ENCODE measurements at regions not wholly inside any gene's neighbourhood (a gene's known extent, or its start where the extent isn't known, plus 50 kb on each side); places are given as distances from the start of the nearest gene placed in this dataset.

DNA sequence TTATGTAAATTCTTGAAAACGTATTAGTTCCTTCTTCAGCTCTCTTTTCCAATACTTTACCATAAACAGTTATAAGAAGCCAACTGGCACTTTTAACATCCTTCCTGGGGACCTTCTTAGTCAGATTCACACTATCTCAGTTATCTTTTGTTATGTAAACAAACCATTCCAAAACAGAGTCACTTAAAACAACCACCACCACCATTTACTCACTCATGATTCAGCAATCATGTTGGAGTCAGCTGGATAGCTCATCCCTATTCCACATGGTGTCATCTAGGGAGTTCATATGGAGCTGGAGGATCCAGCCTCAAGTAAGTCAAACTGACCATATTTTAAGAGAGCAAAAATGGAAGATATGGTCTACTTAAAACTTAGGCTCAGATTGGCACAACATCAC is 240.3 kb upstream of the IRX3 start (continued):
- TF ChIP-seq, protein P1, sequence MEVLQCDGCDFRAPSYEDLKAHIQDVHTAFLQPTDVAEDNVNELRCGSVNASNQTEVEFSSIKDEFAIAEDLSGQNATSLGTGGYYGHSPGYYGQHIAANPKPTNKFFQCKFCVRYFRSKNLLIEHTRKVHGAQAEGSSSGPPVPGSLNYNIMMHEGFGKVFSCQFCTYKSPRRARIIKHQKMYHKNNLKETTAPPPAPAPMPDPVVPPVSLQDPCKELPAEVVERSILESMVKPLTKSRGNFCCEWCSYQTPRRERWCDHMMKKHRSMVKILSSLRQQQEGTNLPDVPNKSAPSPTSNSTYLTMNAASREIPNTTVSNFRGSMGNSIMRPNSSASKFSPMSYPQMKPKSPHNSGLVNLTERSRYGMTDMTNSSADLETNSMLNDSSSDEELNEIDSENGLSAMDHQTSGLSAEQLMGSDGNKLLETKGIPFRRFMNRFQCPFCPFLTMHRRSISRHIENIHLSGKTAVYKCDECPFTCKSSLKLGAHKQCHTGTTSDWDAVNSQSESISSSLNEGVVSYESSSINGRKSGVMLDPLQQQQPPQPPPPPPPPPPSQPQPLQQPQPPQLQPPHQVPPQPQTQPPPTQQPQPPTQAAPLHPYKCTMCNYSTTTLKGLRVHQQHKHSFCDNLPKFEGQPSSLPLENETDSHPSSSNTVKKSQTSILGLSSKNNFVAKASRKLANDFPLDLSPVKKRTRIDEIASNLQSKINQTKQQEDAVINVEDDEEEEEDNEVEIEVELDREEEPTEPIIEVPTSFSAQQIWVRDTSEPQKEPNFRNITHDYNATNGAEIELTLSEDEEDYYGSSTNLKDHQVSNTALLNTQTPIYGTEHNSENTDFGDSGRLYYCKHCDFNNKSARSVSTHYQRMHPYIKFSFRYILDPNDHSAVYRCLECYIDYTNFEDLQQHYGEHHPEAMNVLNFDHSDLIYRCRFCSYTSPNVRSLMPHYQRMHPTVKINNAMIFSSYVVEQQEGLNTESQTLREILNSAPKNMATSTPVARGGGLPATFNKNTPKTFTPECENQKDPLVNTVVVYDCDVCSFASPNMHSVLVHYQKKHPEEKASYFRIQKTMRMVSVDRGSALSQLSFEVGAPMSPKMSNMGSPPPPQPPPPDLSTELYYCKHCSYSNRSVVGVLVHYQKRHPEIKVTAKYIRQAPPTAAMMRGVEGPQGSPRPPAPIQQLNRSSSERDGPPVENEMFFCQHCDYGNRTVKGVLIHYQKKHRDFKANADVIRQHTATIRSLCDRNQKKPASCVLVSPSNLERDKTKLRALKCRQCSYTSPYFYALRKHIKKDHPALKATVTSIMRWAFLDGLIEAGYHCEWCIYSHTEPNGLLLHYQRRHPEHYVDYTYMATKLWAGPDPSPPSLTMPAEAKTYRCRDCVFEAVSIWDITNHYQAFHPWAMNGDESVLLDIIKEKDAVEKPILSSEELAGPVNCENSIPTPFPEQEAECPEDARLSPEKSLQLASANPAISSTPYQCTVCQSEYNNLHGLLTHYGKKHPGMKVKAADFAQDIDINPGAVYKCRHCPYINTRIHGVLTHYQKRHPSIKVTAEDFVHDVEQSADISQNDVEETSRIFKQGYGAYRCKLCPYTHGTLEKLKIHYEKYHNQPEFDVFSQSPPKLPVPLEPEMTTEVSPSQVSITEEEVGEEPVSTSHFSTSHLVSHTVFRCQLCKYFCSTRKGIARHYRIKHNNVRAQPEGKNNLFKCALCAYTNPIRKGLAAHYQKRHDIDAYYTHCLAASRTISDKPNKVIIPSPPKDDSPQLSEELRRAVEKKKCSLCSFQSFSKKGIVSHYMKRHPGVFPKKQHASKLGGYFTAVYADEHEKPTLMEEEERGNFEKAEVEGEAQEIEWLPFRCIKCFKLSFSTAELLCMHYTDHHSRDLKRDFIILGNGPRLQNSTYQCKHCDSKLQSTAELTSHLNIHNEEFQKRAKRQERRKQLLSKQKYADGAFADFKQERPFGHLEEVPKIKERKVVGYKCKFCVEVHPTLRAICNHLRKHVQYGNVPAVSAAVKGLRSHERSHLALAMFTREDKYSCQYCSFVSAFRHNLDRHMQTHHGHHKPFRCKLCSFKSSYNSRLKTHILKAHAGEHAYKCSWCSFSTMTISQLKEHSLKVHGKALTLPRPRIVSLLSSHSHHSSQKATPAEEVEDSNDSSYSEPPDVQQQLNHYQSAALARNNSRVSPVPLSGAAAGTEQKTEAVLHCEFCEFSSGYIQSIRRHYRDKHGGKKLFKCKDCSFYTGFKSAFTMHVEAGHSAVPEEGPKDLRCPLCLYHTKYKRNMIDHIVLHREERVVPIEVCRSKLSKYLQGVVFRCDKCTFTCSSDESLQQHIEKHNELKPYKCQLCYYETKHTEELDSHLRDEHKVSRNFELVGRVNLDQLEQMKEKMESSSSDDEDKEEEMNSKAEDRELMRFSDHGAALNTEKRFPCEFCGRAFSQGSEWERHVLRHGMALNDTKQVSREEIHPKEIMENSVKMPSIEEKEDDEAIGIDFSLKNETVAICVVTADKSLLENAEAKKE (CRISPR knock-in tag; IDR thresholded peaks at IDR 0.05) = no peak
- TF ChIP-seq, protein P2, sequence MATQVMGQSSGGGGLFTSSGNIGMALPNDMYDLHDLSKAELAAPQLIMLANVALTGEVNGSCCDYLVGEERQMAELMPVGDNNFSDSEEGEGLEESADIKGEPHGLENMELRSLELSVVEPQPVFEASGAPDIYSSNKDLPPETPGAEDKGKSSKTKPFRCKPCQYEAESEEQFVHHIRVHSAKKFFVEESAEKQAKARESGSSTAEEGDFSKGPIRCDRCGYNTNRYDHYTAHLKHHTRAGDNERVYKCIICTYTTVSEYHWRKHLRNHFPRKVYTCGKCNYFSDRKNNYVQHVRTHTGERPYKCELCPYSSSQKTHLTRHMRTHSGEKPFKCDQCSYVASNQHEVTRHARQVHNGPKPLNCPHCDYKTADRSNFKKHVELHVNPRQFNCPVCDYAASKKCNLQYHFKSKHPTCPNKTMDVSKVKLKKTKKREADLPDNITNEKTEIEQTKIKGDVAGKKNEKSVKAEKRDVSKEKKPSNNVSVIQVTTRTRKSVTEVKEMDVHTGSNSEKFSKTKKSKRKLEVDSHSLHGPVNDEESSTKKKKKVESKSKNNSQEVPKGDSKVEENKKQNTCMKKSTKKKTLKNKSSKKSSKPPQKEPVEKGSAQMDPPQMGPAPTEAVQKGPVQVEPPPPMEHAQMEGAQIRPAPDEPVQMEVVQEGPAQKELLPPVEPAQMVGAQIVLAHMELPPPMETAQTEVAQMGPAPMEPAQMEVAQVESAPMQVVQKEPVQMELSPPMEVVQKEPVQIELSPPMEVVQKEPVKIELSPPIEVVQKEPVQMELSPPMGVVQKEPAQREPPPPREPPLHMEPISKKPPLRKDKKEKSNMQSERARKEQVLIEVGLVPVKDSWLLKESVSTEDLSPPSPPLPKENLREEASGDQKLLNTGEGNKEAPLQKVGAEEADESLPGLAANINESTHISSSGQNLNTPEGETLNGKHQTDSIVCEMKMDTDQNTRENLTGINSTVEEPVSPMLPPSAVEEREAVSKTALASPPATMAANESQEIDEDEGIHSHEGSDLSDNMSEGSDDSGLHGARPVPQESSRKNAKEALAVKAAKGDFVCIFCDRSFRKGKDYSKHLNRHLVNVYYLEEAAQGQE (IDR thresholded peaks at IDR 0.05; ENCODE audit: unreplicated experiment) = no peak
- TF ChIP-seq EZH2 (IDR thresholded peaks at IDR 0.05; ENCODE audit: low read depth, unreplicated experiment) = no peak
- no peak for TF ChIP-seq JUNB (IDR thresholded peaks at IDR 0.05; ENCODE audit: unreplicated experiment)
- no peak for TF ChIP-seq POLR2AphosphoS5 (IDR thresholded peaks at IDR 0.05; ENCODE audit: low read depth)
- no peak for TF ChIP-seq NANOG (IDR thresholded peaks at IDR 0.05; ENCODE audit: borderline replicate concordance)
- TF ChIP-seq, protein P3, sequence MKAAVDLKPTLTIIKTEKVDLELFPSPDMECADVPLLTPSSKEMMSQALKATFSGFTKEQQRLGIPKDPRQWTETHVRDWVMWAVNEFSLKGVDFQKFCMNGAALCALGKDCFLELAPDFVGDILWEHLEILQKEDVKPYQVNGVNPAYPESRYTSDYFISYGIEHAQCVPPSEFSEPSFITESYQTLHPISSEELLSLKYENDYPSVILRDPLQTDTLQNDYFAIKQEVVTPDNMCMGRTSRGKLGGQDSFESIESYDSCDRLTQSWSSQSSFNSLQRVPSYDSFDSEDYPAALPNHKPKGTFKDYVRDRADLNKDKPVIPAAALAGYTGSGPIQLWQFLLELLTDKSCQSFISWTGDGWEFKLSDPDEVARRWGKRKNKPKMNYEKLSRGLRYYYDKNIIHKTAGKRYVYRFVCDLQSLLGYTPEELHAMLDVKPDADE (IDR thresholded peaks at IDR 0.05) = no peak
